ENCODE measurements at regions not wholly inside any gene's neighbourhood (a gene's known extent, or its start where the extent isn't known, plus 50 kb on each side); places are given as distances from the start of the nearest gene placed in this dataset.

DNA sequence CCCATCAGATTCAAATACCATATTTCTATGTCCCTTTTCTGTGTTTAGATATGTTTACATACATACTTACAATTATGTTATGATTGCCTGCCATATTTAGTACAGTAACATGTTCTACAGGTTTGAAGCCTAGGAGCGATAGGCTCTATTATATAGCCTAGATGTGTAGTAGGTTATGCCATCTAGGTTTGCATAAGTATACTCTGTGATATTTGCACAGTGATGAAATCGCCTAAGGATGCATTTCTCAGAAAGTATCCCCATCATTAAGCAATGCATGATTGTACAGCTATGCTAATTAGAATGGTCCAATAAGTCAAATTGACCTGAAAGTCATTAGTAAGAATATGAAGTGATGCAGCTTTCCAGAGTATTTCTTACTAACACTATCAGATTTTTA, 1171.7 kb upstream of the LRRTM3 start:
- H3K27ac ChIP-seq: no peak overlapping the region
- TF ChIP-seq CTCF (conservative IDR thresholded peaks at IDR 0.05): no peak

- no peak for TF ChIP-seq CTCF (conservative IDR thresholded peaks at IDR 0.05)
- H3K27ac ChIP-seq: no peak overlapping the region
Observed at GRCh38 chr10:65762311-65762710, 1163.5 kb upstream of the LRRTM3 start.

GRCh38 chr10:65765006-65765541, 1160.8 kb upstream of the LRRTM3 start:
- H3K27ac ChIP-seq: no peak overlapping the region
- no peak for TF ChIP-seq CTCF (conservative IDR thresholded peaks at IDR 0.05)

GRCh38 chr10:65769828-65770227, 1156.0 kb upstream of the LRRTM3 start:
- no peak for TF ChIP-seq CTCF (conservative IDR thresholded peaks at IDR 0.05)
- H3K27ac ChIP-seq: no peak overlapping the region

DNA sequence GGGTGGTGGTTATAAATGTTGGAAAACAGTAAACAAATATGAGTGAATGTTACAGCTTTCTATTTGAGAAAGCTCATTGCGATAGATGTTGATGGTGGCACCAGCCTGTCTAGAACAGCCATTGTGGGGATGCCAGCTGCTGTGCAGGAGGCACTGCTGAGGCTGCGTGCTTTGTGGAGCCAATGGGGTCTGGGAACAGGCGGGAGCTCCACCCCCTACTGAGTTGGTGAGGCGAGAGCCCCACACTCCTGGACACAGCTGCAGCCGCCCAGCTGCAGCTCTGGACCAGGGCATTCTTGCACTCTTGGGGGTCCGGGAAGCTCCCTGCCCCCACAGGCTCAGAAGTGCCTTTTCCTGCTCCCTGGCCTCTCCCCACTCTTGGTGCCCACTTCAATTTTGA, 1147.1 kb upstream of the LRRTM3 start:
- no peak overlapping the region for H3K27ac ChIP-seq
- TF ChIP-seq CTCF (conservative IDR thresholded peaks at IDR 0.05): no peak

GRCh38 chr10:65779985-65780384, 1145.9 kb upstream of the LRRTM3 start:
- no peak for TF ChIP-seq CTCF (conservative IDR thresholded peaks at IDR 0.05)
- H3K27ac ChIP-seq: no peak overlapping the region

DNA sequence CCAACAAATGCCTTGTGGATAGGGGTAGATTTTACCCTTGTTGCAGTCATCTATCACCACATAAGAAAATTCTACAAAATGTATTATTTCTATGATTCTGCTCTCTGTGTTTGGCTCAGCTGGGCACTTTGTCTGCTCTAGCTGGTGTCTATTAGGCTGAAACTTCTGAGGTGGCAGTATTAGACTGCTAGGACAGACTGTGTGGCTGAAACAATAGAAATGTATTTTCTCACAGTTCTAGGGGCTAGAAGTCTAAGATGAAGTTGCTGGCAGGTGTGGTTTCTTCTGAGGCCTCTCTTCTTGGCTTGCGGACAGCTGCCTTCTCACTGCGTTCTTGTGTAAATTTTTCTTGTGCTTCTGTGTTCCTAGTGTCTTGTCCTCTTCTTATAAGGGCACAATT, 1139.6 kb upstream of the LRRTM3 start:
- no peak overlapping the region for H3K27ac ChIP-seq
- TF ChIP-seq CTCF (conservative IDR thresholded peaks at IDR 0.05): no peak
